ENCODE measurements at regions not wholly inside any gene's neighbourhood (a gene's known extent, or its start where the extent isn't known, plus 50 kb on each side); places are given as distances from the start of the nearest gene placed in this dataset.

DNA sequence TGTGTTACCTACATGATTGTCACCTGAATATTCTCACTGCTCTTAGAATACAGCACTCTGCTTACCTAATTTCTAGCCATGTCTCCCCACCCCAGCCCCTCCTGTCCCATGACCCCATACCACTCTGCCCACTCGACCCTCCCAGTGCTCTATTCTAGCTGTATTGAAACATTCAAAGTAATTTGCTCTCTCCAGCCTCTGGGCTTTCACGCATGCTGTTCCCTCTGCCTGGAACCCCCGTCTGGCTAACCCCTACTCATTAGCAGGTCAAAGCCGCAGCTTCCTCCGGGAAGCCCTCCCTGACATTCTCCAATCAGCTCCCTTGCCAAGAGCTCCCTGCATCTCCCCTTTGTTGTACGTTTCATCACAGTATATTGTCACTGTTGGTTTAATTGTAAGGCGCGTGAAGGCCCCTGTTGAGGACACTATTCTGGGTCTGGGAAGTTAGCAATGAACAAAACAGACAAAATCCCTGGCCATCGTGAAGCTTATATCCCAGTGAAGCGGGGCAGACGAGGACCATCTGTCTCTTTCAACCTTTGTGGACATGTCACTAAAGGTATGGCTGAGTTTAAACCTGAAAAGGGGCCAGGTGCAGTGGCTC lies 72.3 kb upstream of the LHX1 start (continued):
- TF ChIP-seq, protein P1, sequence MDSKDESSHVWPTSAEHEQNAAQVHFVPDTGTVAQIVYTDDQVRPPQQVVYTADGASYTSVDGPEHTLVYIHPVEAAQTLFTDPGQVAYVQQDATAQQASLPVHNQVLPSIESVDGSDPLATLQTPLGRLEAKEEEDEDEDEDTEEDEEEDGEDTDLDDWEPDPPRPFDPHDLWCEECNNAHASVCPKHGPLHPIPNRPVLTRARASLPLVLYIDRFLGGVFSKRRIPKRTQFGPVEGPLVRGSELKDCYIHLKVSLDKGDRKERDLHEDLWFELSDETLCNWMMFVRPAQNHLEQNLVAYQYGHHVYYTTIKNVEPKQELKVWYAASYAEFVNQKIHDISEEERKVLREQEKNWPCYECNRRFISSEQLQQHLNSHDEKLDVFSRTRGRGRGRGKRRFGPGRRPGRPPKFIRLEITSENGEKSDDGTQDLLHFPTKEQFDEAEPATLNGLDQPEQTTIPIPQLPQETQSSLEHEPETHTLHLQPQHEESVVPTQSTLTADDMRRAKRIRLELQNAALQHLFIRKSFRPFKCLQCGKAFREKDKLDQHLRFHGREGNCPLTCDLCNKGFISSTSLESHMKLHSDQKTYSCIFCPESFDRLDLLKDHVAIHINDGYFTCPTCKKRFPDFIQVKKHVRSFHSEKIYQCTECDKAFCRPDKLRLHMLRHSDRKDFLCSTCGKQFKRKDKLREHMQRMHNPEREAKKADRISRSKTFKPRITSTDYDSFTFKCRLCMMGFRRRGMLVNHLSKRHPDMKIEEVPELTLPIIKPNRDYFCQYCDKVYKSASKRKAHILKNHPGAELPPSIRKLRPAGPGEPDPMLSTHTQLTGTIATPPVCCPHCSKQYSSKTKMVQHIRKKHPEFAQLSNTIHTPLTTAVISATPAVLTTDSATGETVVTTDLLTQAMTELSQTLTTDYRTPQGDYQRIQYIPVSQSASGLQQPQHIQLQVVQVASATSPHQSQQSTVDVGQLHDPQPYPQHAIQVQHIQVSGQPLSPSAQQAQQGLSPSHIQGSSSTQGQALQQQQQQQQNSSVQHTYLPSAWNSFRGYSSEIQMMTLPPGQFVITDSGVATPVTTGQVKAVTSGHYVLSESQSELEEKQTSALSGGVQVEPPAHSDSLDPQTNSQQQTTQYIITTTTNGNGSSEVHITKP (tag by site-specific recombination; IDR thresholded peaks at IDR 0.05) = no peak
- TF ChIP-seq ATF2 (tag by site-specific recombination; IDR thresholded peaks at IDR 0.05; ENCODE audit: low read depth) (no peak), KLF8 (tag by site-specific recombination; IDR thresholded peaks at IDR 0.05) (no peak), REPIN1 (tag by site-specific recombination; IDR thresholded peaks at IDR 0.05; ENCODE audit: low read depth) (no peak), ZNF514 (tag by site-specific recombination; IDR thresholded peaks at IDR 0.05) (no peak)
- TF ChIP-seq, protein P2, sequence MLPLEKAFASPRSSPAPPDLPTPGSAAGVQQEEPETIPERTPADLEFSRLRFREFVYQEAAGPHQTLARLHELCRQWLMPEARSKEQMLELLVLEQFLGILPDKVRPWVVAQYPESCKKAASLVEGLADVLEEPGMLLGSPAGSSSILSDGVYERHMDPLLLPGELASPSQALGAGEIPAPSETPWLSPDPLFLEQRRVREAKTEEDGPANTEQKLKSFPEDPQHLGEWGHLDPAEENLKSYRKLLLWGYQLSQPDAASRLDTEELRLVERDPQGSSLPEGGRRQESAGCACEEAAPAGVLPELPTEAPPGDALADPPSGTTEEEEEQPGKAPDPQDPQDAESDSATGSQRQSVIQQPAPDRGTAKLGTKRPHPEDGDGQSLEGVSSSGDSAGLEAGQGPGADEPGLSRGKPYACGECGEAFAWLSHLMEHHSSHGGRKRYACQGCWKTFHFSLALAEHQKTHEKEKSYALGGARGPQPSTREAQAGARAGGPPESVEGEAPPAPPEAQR (tag by site-specific recombination; IDR thresholded peaks at IDR 0.05) = no peak

GRCh38 chr17:36867716-36868341 lies 69.4 kb upstream of the LHX1 start:
- Histone ChIP-seq H3K27ac (ENCODE audit: extremely low read depth, low read depth, low read length) (no peak overlapping the region), H3K9me3 (ENCODE audit: control insufficient read depth, insufficient read depth, low read depth, low read length) (no peaks in the 10 kb centered on the region), H3K36me3 (ENCODE audit: control insufficient read depth in 2 of 2, insufficient read depth in 1 of 2, low read length in 2 of 2) (no peaks in the 10 kb centered on the region), H3K4me1 (ENCODE audit: control insufficient read depth, insufficient read depth, low read length) (no peaks in the 10 kb centered on the region), H3K4me3 (ENCODE audit: low read depth, low read length) (no peak overlapping the region)
- TF ChIP-seq ZNF629 (tag by site-specific recombination; IDR thresholded peaks at IDR 0.05) (no peak), KLF17 (tag by site-specific recombination; IDR thresholded peaks at IDR 0.05) (no peak), ZNF785 (tag by site-specific recombination; IDR thresholded peaks at IDR 0.05) (no peak), ZNF433 (tag by site-specific recombination; IDR thresholded peaks at IDR 0.05; ENCODE audit: low read depth) (no peak)
- TF ChIP-seq, protein P3, sequence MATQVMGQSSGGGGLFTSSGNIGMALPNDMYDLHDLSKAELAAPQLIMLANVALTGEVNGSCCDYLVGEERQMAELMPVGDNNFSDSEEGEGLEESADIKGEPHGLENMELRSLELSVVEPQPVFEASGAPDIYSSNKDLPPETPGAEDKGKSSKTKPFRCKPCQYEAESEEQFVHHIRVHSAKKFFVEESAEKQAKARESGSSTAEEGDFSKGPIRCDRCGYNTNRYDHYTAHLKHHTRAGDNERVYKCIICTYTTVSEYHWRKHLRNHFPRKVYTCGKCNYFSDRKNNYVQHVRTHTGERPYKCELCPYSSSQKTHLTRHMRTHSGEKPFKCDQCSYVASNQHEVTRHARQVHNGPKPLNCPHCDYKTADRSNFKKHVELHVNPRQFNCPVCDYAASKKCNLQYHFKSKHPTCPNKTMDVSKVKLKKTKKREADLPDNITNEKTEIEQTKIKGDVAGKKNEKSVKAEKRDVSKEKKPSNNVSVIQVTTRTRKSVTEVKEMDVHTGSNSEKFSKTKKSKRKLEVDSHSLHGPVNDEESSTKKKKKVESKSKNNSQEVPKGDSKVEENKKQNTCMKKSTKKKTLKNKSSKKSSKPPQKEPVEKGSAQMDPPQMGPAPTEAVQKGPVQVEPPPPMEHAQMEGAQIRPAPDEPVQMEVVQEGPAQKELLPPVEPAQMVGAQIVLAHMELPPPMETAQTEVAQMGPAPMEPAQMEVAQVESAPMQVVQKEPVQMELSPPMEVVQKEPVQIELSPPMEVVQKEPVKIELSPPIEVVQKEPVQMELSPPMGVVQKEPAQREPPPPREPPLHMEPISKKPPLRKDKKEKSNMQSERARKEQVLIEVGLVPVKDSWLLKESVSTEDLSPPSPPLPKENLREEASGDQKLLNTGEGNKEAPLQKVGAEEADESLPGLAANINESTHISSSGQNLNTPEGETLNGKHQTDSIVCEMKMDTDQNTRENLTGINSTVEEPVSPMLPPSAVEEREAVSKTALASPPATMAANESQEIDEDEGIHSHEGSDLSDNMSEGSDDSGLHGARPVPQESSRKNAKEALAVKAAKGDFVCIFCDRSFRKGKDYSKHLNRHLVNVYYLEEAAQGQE (tag by site-specific recombination; IDR thresholded peaks at IDR 0.05) = no peak
- POLR2A ChIA-PET = no interaction called here
- CTCF ChIA-PET = interaction anchor here (0.7 to 1.5 kb wide), 3 partner anchors 10 to 795 kb away, joined by 3 to 7 read pairs (median 3); no protein-coding TSS in a partner anchor

All from HEK293 (cell line).